Motor neuron (in vitro differentiated cells): ENCODE measurements at regions not wholly inside any gene's neighbourhood (a gene's known extent, or its start where the extent isn't known, plus 50 kb on each side); places are given as distances from the start of the nearest gene placed in this dataset.

Source experiments
- ATAC-seq, 8 experiments: fragments of 200-7000 bp; cut with Tn5 transposase; replicated peaks in 6 of 8; 2 replicates each; pipeline ENCODE4 v1.8.0; 2021; ENCODE audit warnings: mild to moderate bottlenecking in 8 of 8, moderate library complexity in 8 of 8
- H3K27ac ChIP-seq, 2 donors: fragments of 250-450 bp; sonication (Bioruptor Pico); 2 replicates each; pipeline ENCODE4 v1.9.0; 2021; ENCODE audit warnings: antibody characterized with exemption in 2 of 2, mild to moderate bottlenecking in 2 of 2, moderate library complexity in 1 of 2
- H3K4me1 ChIP-seq, 2 donors: fragments of 250-450 bp; sonication (Bioruptor Pico); replicated peaks in 1 of 2; 2 replicates each; pipeline ENCODE4 v1.6.1; 2021; ENCODE audit warnings: antibody characterized with exemption in 2 of 2, mild to moderate bottlenecking in 2 of 2, moderate library complexity in 1 of 2
- H3K4me3 ChIP-seq, 5 donors: fragments of 250-450 bp; sonication (Bioruptor Pico); 2 replicates each; pipeline ENCODE4 v1.9.0; 2021; ENCODE audit warnings: antibody characterized with exemption in 5 of 5, mild to moderate bottlenecking in 5 of 5, moderate library complexity in 4 of 5
- WGBS, 10 experiments: fragments of 450-650 bp; shearing (Covaris generic); methylation state at CpG; one replicate each; pipeline ENCODE4 v1.0.0; 2022; 5-methylcytosine and 5-hydroxymethylcytosine counted together
- in situ Hi-C, 9 experiments: fragments of 400-800 bp; cut with MboI; loops; one replicate each; pipeline ENCODE4 v1.15.0; 2021; ENCODE audit warnings: low sequenced_read_pairs in 9 of 9, low pct_unique_long_range_greater_than_20kb in 2 of 9; ENCODE audit not compliant: unreplicated experiment in 9 of 9

- Histone ChIP-seq H3K27ac (no peak overlapping the region), H3K4me1 (peaks cover 15% of the 10 kb centered on the region in 2 donors), H3K4me3 (no peak overlapping the region)
- ATAC-seq = no peak
- in situ Hi-C loops = loop anchor here in 2 of 9 experiments (25.0 kb wide), 1 partner anchor 1370 kb away; no protein-coding TSS in a partner anchor
- WGBS, 10 experiments = 83 to 100% (median 93%) methylated on average over 1 to 3 of the region's 8 CpGs; no CpG with 5 or more reads in 6 of the 10 experiments
These were observed 50.4 kb downstream of the HAPSTR1 start for GRCh38 chr16:9141813-9142212.

- Histone ChIP-seq H3K4me1 (peaks cover 22 to 23% of the 10 kb centered on the region in 2 donors), H3K4me3 (no peak overlapping the region), H3K27ac (no peak overlapping the region)
- in situ Hi-C loops = loop anchor here in 2 of 9 experiments (25.0 kb wide), 1 partner anchor 1368 kb away; no protein-coding TSS in a partner anchor
- 80 to 100% (median 95%) methylated on average over 1 to 7 of the region's 8 CpGs; no CpG with 5 or more reads in 4 of the 10 experiments for WGBS, 10 experiments
- no peak for ATAC-seq
These were observed 52.7 kb downstream of the HAPSTR1 start for GRCh38 chr16:9144106-9144505.

GRCh38 chr16:9148374-9149015 is 57.1 kb downstream of the HAPSTR1 start:
- Histone ChIP-seq H3K27ac (peak overlapping the region; percentile 21 to 24), H3K4me1 (peaks cover 23 to 27% of the 10 kb centered on the region in 2 donors), H3K4me3 (no peak overlapping the region)
- in situ Hi-C loops = loop anchor here in 2 of 9 experiments (25.0 kb wide), 1 partner anchor 1364 kb away; no protein-coding TSS in a partner anchor
- 27 to 78% (median 50%) methylated on average over 1 to 9 of the region's 9 CpGs; no CpG with 5 or more reads in 1 of the 10 experiments for WGBS, 10 experiments
- peak in 5 of 8 experiments; percentile 25 to 69 (median 66) for ATAC-seq

- in situ Hi-C loops = loop anchor here in 3 of 9 experiments (25.0 kb wide), 4 partner anchors 1011 to 1586 kb away; partner anchors contain the start of genes GRIN2A (in 2 of the 3) and NUBP1 (in 1 of the 3)
- no peak overlapping the region for H3K27ac ChIP-seq
- H3K4me1 ChIP-seq = peaks cover 25 to 26% of the 10 kb centered on the region in 2 donors
- WGBS, 10 experiments = 33 to 88% (median 75%) methylated on average over 1 to 4 of the region's 5 CpGs; no CpG with 5 or more reads in 1 of the 10 experiments
- no peak overlapping the region for H3K4me3 ChIP-seq
- ATAC-seq = no peak
These were observed 59.6 kb downstream of the HAPSTR1 start for GRCh38 chr16:9151074-9151473.

GRCh38 chr16:9151597-9151996 is 60.2 kb downstream of the HAPSTR1 start:
- ATAC-seq = peak in 1 of 8 experiments; percentile 28
- H3K4me1 ChIP-seq = peaks cover 20% of the 10 kb centered on the region in 2 donors
- in situ Hi-C loops = loop anchor here in 3 of 9 experiments (25.0 kb wide), 4 partner anchors 1011 to 1586 kb away; partner anchors contain the start of genes GRIN2A (in 2 of the 3) and NUBP1 (in 1 of the 3)
- no peak overlapping the region for H3K27ac ChIP-seq
- H3K4me3 ChIP-seq = no peak overlapping the region
- 20 to 81% (median 69%) methylated on average over 1 to 4 of the region's 5 CpGs; no CpG with 5 or more reads in 3 of the 10 experiments for WGBS, 10 experiments

GRCh38 chr16:9152649-9153501 is 61.4 kb downstream of the HAPSTR1 start:
- Histone ChIP-seq H3K4me1 (peaks cover 20 to 26% of the 10 kb centered on the region in 2 donors), H3K4me3 (no peak overlapping the region), H3K27ac (no peak overlapping the region)
- WGBS, 10 experiments = 67 to 100% (median 77%) methylated on average over 1 to 9 of the region's 19 CpGs; no CpG with 5 or more reads in 1 of the 10 experiments
- no peak for ATAC-seq
- in situ Hi-C loops = loop anchor here in 3 of 9 experiments (25.0 kb wide), 4 partner anchors 1009 to 1584 kb away; partner anchors contain the start of genes GRIN2A (in 2 of the 3) and NUBP1 (in 1 of the 3)

GRCh38 chr16:9153502-9153864 is 62.0 kb downstream of the HAPSTR1 start:
- WGBS, 10 experiments = 40 to 100% (median 100%) methylated on average over 1 to 4 of the region's 4 CpGs; no CpG with 5 or more reads in 2 of the 10 experiments
- in situ Hi-C loops = loop anchor here in 3 of 9 experiments (25.0 kb wide), 4 partner anchors 1009 to 1584 kb away; partner anchors contain the start of genes GRIN2A (in 2 of the 3) and NUBP1 (in 1 of the 3)

GRCh38 chr16:9154567-9155410 is 63.3 kb downstream of the HAPSTR1 start:
- in situ Hi-C loops = loop anchor here in 3 of 9 experiments (25.0 kb wide), 4 partner anchors 1008 to 1583 kb away; partner anchors contain the start of genes GRIN2A (in 2 of the 3) and NUBP1 (in 1 of the 3)
- peaks cover 6 to 17% of the 10 kb centered on the region in 2 donors for H3K4me1 ChIP-seq
- no peak overlapping the region for H3K27ac ChIP-seq
- peak in 6 of 8 experiments; percentile 46 to 84 (median 70) for ATAC-seq
- H3K4me3 ChIP-seq = no peak overlapping the region
- 54 to 87% (median 64%) methylated on average over 1 to 6 of the region's 30 CpGs; no CpG with 5 or more reads in 5 of the 10 experiments for WGBS, 10 experiments

More at GRCh38 chr16:9153502-9153864, 62.0 kb downstream of the HAPSTR1 start:
- Histone ChIP-seq H3K27ac (no peak overlapping the region), H3K4me1 (peaks cover 15 to 25% of the 10 kb centered on the region in 2 donors), H3K4me3 (no peak overlapping the region)
- ATAC-seq = no peak

- ATAC-seq = peak in 3 of 8 experiments; percentile 20 to 31 (median 26)
- Histone ChIP-seq H3K4me1 (peaks cover 6 to 17% of the 10 kb centered on the region in 2 donors), H3K27ac (no peak overlapping the region), H3K4me3 (no peak overlapping the region)
- in situ Hi-C loops = loop anchor here in 3 of 9 experiments (25.0 kb wide), 4 partner anchors 1006 to 1581 kb away; partner anchors contain the start of genes GRIN2A (in 2 of the 3) and NUBP1 (in 1 of the 3)
- WGBS, 10 experiments = 11 to 100% (median 69%) methylated on average over 1 to 5 of the region's 5 CpGs
These were observed 64.4 kb downstream of the HAPSTR1 start for GRCh38 chr16:9155871-9156270.

GRCh38 chr16:9159839-9160550 is 68.6 kb downstream of the HAPSTR1 start:
- peak; percentile 78 to 99 (median 90) for ATAC-seq
- peaks cover 6 to 11% of the 10 kb centered on the region in 2 donors for H3K4me1 ChIP-seq
- H3K27ac ChIP-seq = no peak overlapping the region
- no peak overlapping the region for H3K4me3 ChIP-seq
- in situ Hi-C loops = loop anchor here in 3 of 9 experiments (25.0 kb wide), 4 partner anchors 1002 to 1577 kb away; partner anchors contain the start of genes GRIN2A (in 2 of the 3) and NUBP1 (in 1 of the 3)
- WGBS, 10 experiments = 14 to 100% (median 20%) methylated on average over 1 to 12 of the region's 15 CpGs; no CpG with 5 or more reads in 1 of the 10 experiments

GRCh38 chr16:9160551-9160911 is 69.1 kb downstream of the HAPSTR1 start:
- Histone ChIP-seq H3K4me1 (peaks cover 7 to 10% of the 10 kb centered on the region in 2 donors), H3K27ac (no peak overlapping the region), H3K4me3 (no peak overlapping the region)
- no peak for ATAC-seq
- in situ Hi-C loops = loop anchor here in 3 of 9 experiments (25.0 kb wide), 4 partner anchors 1002 to 1577 kb away; partner anchors contain the start of genes GRIN2A (in 2 of the 3) and NUBP1 (in 1 of the 3)
- 44 to 98% (median 79%) methylated on average over 2 to 9 of the region's 13 CpGs; no CpG with 5 or more reads in 4 of the 10 experiments for WGBS, 10 experiments
